ENCODE measurements at regions not wholly inside any gene's neighbourhood (a gene's known extent, or its start where the extent isn't known, plus 50 kb on each side); places are given as distances from the start of the nearest gene placed in this dataset.

DNA sequence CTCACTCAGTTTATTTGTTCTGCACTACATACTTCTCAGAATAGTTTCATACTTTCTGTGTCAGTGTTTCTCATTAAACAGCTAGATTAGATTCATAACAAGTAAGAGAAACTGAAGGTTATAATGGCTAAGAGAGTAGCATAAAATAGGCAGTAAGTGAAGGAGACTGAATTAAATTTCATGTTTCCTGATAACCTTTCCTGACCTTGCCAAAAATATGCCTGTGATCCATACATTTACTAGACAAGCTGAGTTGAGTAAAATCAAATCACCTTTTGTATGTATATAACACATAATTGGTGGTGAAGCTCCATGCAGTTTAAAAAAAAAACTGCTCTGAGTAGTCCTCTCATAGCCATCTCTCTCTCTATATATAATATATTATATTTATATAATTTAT lies 545.3 kb upstream of the PCDH20 start:
- Histone ChIP-seq H3K9ac (ENCODE audit: low read depth, low read length) (no peak overlapping the region), H3K4me1 (ENCODE audit: insufficient read depth, low read length) (no peaks in the 10 kb centered on the region), H3K9me3 (ENCODE audit: insufficient read depth, low read depth, low read length) (no peaks in the 10 kb centered on the region), H3K4me3 (ENCODE audit: low read length) (no peak overlapping the region), H3K27me3 (ENCODE audit: insufficient read depth, low read length) (no peaks in the 10 kb centered on the region), H3K27ac (ENCODE audit: low read length) (no peak overlapping the region), H3K36me3 (ENCODE audit: insufficient read depth, low read depth, low read length) (no peaks in the 10 kb centered on the region)

DNA sequence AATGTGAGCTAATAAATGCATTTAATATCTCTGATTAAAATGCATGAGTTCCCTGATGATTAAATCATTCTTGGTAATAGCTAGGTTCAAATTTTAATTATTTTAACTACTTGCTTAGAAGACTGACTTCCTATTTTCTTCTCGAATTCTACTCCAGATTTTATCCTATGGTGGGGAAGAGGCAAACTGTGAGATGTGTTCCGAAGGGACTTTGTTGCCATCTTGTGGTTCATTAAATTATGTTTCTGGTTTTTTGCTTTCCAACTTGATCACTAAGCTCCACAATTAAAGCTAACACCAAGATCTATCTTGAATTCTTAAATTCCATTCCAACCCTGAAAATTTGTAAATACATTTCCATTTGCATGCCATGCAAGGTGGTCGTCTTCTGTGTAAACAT lies 538.4 kb upstream of the PCDH20 start:
- Histone ChIP-seq H3K36me3 (ENCODE audit: insufficient read depth, low read depth, low read length) (no peaks in the 10 kb centered on the region), H3K27me3 (ENCODE audit: insufficient read depth, low read length) (no peaks in the 10 kb centered on the region), H3K27ac (ENCODE audit: low read length) (no peak overlapping the region), H3K9ac (ENCODE audit: low read depth, low read length) (no peak overlapping the region), H3K4me3 (ENCODE audit: low read length) (no peak overlapping the region), H3K4me1 (ENCODE audit: insufficient read depth, low read length) (no peaks in the 10 kb centered on the region), H3K9me3 (ENCODE audit: insufficient read depth, low read depth, low read length) (no peaks in the 10 kb centered on the region)

DNA sequence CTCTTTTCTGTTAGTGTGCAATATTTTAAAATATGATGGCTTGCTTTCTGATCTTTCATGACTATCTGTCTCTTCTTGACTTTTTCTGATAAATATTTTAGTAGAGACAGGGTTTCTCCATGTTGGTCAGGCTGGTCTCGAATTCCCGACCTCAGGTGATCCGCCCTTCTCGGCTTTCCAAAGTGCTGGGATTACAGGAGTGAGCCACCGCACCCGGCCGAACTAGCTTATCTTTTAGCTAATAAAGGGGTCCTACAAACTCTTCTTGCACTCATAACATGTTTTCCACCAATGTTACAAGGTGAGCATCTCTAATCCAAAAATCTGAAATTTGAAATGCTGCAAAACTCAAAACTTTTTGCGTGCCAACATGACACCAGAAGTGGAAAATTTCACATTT lies 535.2 kb upstream of the PCDH20 start:
- no peak overlapping the region for H3K27ac ChIP-seq (ENCODE audit: low read length)
- H3K4me1 ChIP-seq (ENCODE audit: insufficient read depth, low read length) = no peaks in the 10 kb centered on the region
- no peaks in the 10 kb centered on the region for H3K9me3 ChIP-seq (ENCODE audit: insufficient read depth, low read depth, low read length)

DNA sequence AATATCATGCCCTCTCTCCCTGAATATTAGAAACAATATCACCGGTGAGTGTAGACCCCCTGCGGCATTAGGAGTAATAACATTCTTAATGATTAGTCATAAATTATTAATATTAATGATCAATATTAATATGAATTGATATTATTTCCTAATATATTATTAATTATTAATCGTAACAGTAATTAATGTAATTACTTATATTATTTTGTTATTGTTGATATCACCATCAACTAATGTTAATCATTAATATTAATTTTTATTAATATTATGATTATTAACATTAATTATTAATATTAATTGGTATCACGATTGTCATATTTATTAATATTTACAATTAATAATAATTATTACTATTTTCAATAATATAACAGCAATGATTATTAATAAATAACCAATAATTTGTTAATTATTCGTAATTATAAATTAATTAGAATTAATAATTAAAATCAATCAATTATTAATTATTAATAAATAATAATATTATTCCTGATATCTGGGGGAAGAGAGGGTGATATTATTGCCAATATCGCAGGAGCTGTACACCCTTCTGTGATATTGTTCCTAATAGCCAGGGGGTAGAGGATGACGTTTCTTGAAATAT lies 528.8 kb upstream of the PCDH20 start:
- no peaks in the 10 kb centered on the region for H3K9me3 ChIP-seq (ENCODE audit: insufficient read depth, low read depth, low read length)
- H3K27ac ChIP-seq (ENCODE audit: low read length) = no peak overlapping the region
- no peaks in the 10 kb centered on the region for H3K36me3 ChIP-seq (ENCODE audit: insufficient read depth, low read depth, low read length)
- H3K4me1 ChIP-seq (ENCODE audit: insufficient read depth, low read length) = no peaks in the 10 kb centered on the region
- H3K4me3 ChIP-seq (ENCODE audit: low read length) = no peak overlapping the region
- H3K27me3 ChIP-seq (ENCODE audit: insufficient read depth, low read length) = no peaks in the 10 kb centered on the region
- H3K9ac ChIP-seq (ENCODE audit: low read depth, low read length) = no peak overlapping the region

More for the DNA sequence above, 535.2 kb upstream of the PCDH20 start:
- Histone ChIP-seq H3K9ac (ENCODE audit: low read depth, low read length) (no peak overlapping the region), H3K27me3 (ENCODE audit: insufficient read depth, low read length) (no peaks in the 10 kb centered on the region), H3K36me3 (ENCODE audit: insufficient read depth, low read depth, low read length) (no peaks in the 10 kb centered on the region), H3K4me3 (ENCODE audit: low read length) (no peak overlapping the region)

DNA sequence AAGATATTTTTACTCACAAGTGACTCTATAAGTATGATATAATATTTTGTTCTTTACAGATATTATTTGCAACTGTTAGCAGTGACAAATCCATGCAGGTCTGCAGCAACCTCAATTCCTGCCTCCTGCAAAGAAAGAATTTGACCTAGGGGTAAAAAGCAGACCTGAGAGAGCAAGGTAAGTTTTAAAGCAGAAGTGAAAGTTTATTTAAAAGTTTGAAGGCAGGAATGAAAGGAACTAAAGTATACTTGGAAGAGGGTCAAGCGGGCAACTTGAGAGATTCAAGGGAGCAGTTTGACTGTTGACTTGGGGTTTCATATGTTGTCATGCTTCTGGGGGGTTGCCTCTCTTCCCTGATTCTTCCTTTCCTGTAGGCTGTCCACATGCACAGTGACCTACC lies 520.1 kb upstream of the PCDH20 start:
- H3K36me3 ChIP-seq (ENCODE audit: insufficient read depth, low read depth, low read length) = no peaks in the 10 kb centered on the region

DNA sequence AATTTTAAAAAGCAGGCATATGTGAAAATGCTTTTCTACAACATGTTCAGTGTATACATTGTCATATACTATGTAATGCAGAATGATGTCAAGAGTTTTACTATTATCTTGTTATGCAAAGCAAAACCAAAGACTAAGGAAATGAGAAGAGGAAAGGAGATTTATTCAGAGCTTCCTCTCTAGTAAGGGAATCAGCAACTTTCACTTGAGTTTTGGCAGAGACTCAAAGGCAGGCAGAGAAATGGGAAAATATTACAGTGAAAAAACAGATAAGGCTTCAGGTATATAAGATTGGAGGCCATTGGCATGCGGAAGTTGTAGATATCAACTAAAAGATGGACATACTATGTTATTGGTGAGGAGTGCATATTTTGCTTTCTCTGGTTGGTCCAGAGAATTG lies 512.0 kb upstream of the PCDH20 start:
- Histone ChIP-seq H3K9ac (ENCODE audit: low read depth, low read length) (no peak overlapping the region), H3K9me3 (ENCODE audit: insufficient read depth, low read depth, low read length) (peaks cover 13% of the 10 kb centered on the region; the same call in 1 of the 2 replicates), H3K36me3 (ENCODE audit: insufficient read depth, low read depth, low read length) (no peaks in the 10 kb centered on the region), H3K4me1 (ENCODE audit: insufficient read depth, low read length) (no peaks in the 10 kb centered on the region), H3K4me3 (ENCODE audit: low read length) (no peak overlapping the region), H3K27me3 (ENCODE audit: insufficient read depth, low read length) (no peaks in the 10 kb centered on the region), H3K27ac (ENCODE audit: low read length) (no peak overlapping the region)

More for the DNA sequence above, 520.1 kb upstream of the PCDH20 start:
- H3K9me3 ChIP-seq (ENCODE audit: insufficient read depth, low read depth, low read length) = no peaks in the 10 kb centered on the region
- no peak overlapping the region for H3K9ac ChIP-seq (ENCODE audit: low read depth, low read length)
- no peaks in the 10 kb centered on the region for H3K27me3 ChIP-seq (ENCODE audit: insufficient read depth, low read length)
- no peaks in the 10 kb centered on the region for H3K4me1 ChIP-seq (ENCODE audit: insufficient read depth, low read length)
- H3K4me3 ChIP-seq (ENCODE audit: low read length) = no peak overlapping the region
- no peak overlapping the region for H3K27ac ChIP-seq (ENCODE audit: low read length)

DNA sequence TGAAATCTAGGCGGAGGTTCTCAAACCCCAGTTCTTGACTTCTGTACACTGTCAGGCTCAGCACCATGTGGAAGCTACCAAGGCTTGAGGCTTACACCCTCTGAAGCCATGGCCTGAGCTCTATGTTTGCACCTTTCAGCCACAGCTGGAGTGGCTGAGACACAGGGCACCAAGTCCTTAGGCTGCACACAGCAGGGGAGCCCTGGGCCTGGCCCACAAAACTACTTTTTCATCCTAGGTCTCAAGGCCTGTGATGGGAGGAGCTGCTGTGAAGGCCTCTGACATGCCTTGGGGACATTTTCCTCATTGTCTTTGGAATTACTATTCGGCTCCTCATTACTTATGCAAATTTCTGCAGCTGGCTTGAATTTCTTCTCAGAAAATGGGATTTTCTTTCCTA lies 503.2 kb upstream of the PCDH20 start:
- Histone ChIP-seq H3K9me3 (ENCODE audit: insufficient read depth, low read depth, low read length) (peaks cover 11% of the 10 kb centered on the region; the same call in 1 of the 2 replicates), H3K27ac (ENCODE audit: low read length) (no peak overlapping the region), H3K27me3 (ENCODE audit: insufficient read depth, low read length) (no peaks in the 10 kb centered on the region), H3K4me3 (ENCODE audit: low read length) (no peak overlapping the region), H3K36me3 (ENCODE audit: insufficient read depth, low read depth, low read length) (no peaks in the 10 kb centered on the region), H3K4me1 (ENCODE audit: insufficient read depth, low read length) (no peaks in the 10 kb centered on the region), H3K9ac (ENCODE audit: low read depth, low read length) (no peak overlapping the region)

DNA sequence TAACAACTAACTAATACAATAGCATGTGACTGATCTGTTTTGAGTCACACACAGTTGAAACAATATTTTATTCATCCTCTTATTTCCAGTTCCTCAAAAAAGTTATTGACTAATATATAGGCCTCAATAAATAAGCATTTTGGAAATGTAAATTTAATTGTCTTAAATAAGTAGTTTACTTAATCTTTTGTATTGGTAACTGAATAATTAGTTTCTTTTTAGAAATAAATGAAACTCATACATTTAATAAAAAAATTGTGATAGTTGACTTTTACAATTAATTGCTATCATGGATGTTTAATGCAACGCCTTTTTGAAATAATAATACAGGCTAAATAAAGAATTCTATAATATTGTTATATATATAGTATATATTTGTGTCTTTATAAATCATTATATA lies 500.8 kb upstream of the PCDH20 start:
- no peak overlapping the region for H3K27ac ChIP-seq (ENCODE audit: low read length)
- no peak overlapping the region for H3K9ac ChIP-seq (ENCODE audit: low read depth, low read length)
- no peaks in the 10 kb centered on the region for H3K27me3 ChIP-seq (ENCODE audit: insufficient read depth, low read length)

DNA sequence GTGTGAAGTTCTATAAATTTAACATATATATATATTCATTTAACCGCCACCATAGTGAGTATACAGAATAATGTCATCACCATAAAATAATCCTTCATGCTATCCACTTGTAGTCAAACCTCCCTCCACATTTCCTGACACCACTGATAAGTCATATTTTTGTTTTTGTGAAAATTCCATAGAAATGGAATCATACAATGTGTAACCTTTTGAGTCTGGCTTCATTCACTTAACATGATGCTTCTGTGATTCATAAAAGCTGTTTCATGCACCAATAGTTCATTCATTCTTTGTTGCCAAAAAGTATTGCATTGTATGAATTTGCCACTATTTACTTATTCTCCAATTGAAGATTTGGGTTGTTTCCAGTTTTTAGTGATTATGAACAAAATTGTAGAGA lies 497.5 kb upstream of the PCDH20 start:
- H3K36me3 ChIP-seq (ENCODE audit: insufficient read depth, low read depth, low read length) = no peaks in the 10 kb centered on the region
- H3K4me1 ChIP-seq (ENCODE audit: insufficient read depth, low read length) = no peaks in the 10 kb centered on the region
- no peak overlapping the region for H3K27ac ChIP-seq (ENCODE audit: low read length)
- no peaks in the 10 kb centered on the region for H3K9me3 ChIP-seq (ENCODE audit: insufficient read depth, low read depth, low read length)
- H3K9ac ChIP-seq (ENCODE audit: low read depth, low read length) = no peak overlapping the region
- H3K4me3 ChIP-seq (ENCODE audit: low read length) = no peak overlapping the region
- no peaks in the 10 kb centered on the region for H3K27me3 ChIP-seq (ENCODE audit: insufficient read depth, low read length)

More for the DNA sequence above, 500.8 kb upstream of the PCDH20 start:
- H3K9me3 ChIP-seq (ENCODE audit: insufficient read depth, low read depth, low read length) = no peaks in the 10 kb centered on the region
- no peaks in the 10 kb centered on the region for H3K4me1 ChIP-seq (ENCODE audit: insufficient read depth, low read length)
- H3K36me3 ChIP-seq (ENCODE audit: insufficient read depth, low read depth, low read length) = no peaks in the 10 kb centered on the region
- no peak overlapping the region for H3K4me3 ChIP-seq (ENCODE audit: low read length)

DNA sequence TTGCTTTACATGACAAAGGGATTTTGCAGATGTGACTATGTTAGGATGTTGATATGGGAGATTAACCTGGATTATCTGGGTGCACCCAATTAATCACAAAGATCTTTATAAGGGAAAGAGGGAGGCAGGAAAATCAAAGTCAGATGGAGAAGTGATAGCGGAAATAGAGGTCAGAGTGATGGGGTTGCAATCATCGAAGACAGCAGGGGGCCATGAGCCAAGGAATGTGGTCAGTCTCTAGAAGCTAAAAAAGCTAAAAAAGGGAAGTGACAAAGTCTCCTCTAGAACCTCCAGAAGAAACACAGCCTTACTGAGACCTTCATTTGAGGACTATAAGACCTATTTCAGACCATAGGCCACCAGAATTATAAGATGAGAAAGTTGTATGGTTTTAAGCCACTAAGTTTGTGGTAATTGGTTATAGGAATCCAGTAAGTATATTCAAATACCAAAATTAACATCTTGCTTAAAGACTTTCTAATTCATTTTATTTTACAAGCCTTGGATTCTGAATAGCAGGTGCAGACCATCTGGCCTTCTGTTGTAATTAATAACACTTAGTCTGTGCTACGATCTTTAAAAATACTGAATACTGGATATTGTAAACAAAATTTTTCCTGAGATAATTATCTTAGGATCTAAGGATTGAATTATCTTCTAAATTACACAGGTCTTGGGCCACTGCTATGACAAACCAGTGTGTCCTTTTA lies 493.4 kb upstream of the PCDH20 start:
- Histone ChIP-seq H3K27ac (ENCODE audit: low read length) (no peak overlapping the region), H3K4me1 (ENCODE audit: insufficient read depth, low read length) (no peaks in the 10 kb centered on the region), H3K36me3 (ENCODE audit: insufficient read depth, low read depth, low read length) (no peaks in the 10 kb centered on the region), H3K9ac (ENCODE audit: low read depth, low read length) (no peak overlapping the region), H3K27me3 (ENCODE audit: insufficient read depth, low read length) (no peaks in the 10 kb centered on the region), H3K4me3 (ENCODE audit: low read length) (no peak overlapping the region), H3K9me3 (ENCODE audit: insufficient read depth, low read depth, low read length) (no peaks in the 10 kb centered on the region)

DNA sequence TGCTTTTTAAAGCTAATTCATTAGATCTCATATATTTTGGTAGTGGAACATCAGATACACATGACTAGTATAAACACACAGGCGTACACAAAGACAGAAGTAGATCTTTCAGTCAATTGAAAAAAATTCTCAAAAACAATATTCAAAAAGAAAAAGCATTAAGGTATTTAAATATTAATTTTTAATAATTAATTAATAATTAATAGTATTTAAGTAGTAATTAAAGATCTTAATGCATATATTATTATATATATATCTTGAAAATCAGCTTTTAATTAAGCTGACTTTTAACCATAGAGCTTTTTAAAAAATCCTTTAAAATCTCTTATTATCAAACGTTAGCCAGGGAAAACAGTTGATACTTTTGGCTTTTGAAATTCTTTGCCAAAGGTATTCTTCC lies 489.4 kb upstream of the PCDH20 start:
- peaks cover 11% of the 10 kb centered on the region; the same call in 1 of the 2 replicates for H3K4me1 ChIP-seq (ENCODE audit: insufficient read depth, low read length)
- no peak overlapping the region for H3K9ac ChIP-seq (ENCODE audit: low read depth, low read length)
- H3K27me3 ChIP-seq (ENCODE audit: insufficient read depth, low read length) = no peaks in the 10 kb centered on the region
- H3K4me3 ChIP-seq (ENCODE audit: low read length) = no peak overlapping the region
- no peaks in the 10 kb centered on the region for H3K36me3 ChIP-seq (ENCODE audit: insufficient read depth, low read depth, low read length)
- peaks cover 7% of the 10 kb centered on the region; the same call in 1 of the 2 replicates for H3K9me3 ChIP-seq (ENCODE audit: insufficient read depth, low read depth, low read length)
- no peak overlapping the region for H3K27ac ChIP-seq (ENCODE audit: low read length)

DNA sequence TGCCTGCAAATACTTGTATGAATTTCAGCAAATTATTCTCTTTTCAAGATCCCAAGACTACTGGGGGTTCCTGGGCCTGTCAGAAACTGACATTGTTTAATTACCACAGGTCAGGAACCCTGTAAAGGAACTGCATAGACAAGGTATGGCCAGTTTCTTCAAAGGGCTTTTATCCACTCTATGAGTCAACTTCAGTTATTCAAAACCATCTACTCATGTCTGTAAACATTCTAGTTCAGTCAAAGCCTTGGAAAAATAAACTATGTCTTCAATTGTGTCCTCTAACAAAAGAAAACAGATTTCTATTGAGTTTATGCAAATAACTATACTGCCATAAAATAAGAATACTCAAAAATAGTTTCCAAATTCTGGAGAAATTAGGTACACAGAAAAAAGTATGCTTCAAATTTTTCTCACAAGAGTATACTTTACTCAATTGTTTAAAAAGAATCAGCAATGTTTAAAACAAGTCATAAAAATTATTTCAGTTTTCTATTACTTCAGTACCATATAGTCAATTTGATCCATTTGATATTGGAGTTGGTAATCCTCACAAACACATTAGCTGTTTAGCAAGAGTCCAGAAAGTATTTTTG lies 486.4 kb upstream of the PCDH20 start:
- Histone ChIP-seq H3K27ac (ENCODE audit: low read length) (no peak overlapping the region), H3K27me3 (ENCODE audit: insufficient read depth, low read length) (no peaks in the 10 kb centered on the region), H3K4me3 (ENCODE audit: low read length) (no peak overlapping the region), H3K4me1 (ENCODE audit: insufficient read depth, low read length) (peaks cover 13% of the 10 kb centered on the region; the same call in 1 of the 2 replicates), H3K9ac (ENCODE audit: low read depth, low read length) (no peak overlapping the region), H3K36me3 (ENCODE audit: insufficient read depth, low read depth, low read length) (no peaks in the 10 kb centered on the region), H3K9me3 (ENCODE audit: insufficient read depth, low read depth, low read length) (peaks cover 7% of the 10 kb centered on the region; the same call in 1 of the 2 replicates)
